Gastrocnemius medialis (tissue), 4 donors: ENCODE measurements at regions not wholly inside any gene's neighbourhood (a gene's known extent, or its start where the extent isn't known, plus 50 kb on each side); places are given as distances from the start of the nearest gene placed in this dataset.

ENCODE experiments used
- ATAC-seq, 2 donors: fragments of 150-250 bp; one replicate each; pipeline ENCODE4 v1.9.1; 2016
- DNase-seq, 2 donors: peaks; one replicate each; pipeline ENCODE4 v3.0.0-alpha.2; 2019
- H3K27ac ChIP-seq, 4 donors: fragments of 200-600 bp; sonication (generic); 1 replicate in 1 of 4; 2 replicates in 3 of 4; pipeline ENCODE4 v1.5.1; 2016 to 2018; ENCODE audit warnings: mild to moderate bottlenecking in 2 of 4, moderate library complexity in 1 of 4
- H3K27me3 ChIP-seq, 3 donors: fragments of 200-600 bp; sonication (generic) in 2 of 3; 1 replicate in 1 of 3; 2 replicates in 2 of 3; pipeline versions ENCODE4 v1.5.1 to v1.6.0; 2016 to 2019; ENCODE audit warnings: mild to moderate bottlenecking in 1 of 3, moderate library complexity in 1 of 3
- H3K36me3 ChIP-seq, 2 donors: fragments of 200-600 bp; sonication (generic) in 1 of 2; one replicate each; pipeline ENCODE4 v1.5.1; 2017 to 2018
- H3K4me1 ChIP-seq, 2 donors: fragments of 200-600 bp; sonication (generic) in 1 of 2; one replicate each; pipeline ENCODE4 v1.5.1; 2016 to 2017; ENCODE audit warnings: mild to moderate bottlenecking in 2 of 2
- H3K4me3 ChIP-seq, 4 donors: fragments of 200-600 bp; sonication (generic) in 3 of 4; 1 replicate in 1 of 4; 2 replicates in 3 of 4; pipeline ENCODE4 v1.5.1; 2016 to 2019; ENCODE audit warnings: mild to moderate bottlenecking in 2 of 4
- H3K9me3 ChIP-seq, 3 donors: fragments of 200-600 bp; sonication (generic) in 2 of 3; 1 replicate in 1 of 3; 2 replicates in 2 of 3; pipeline ENCODE4 v1.5.1; 2016 to 2019
- POLR2A ChIP-seq, 2 donors: fragments of 450-650 bp; IDR thresholded peaks; one replicate each; pipeline ENCODE4 v1.6.1; 2017; ENCODE audit warnings: antibody characterized with exemption in 2 of 2, mild to moderate bottlenecking in 2 of 2, moderate library complexity in 2 of 2
- in situ Hi-C, 4 donors: fragments of 200-750 bp; cut with MboI; loops; one replicate each; pipeline versions ENCODE4 v1.15.0 to v1.8.0; 2017; ENCODE audit warnings: low sequenced_read_pairs in 4 of 4
- intact Hi-C: fragments of 100-400 bp; cut with DNase I; formaldehyde crosslinking; loops from one replicate; pipeline ENCODE4 v1.15.1; 2023; ENCODE audit warnings: low total_unique reads
- TF ChIP-seq, protein P1 (sequence below), 5 experiments: fragments of 450-650 bp in 3 of 5; fragments of 200-600 bp in 2 of 5; sonication (generic) in 2 of 5; IDR thresholded peaks in 4 of 5; conservative IDR thresholded peaks in 1 of 5; 1 replicate in 4 of 5; 2 replicates in 1 of 5; pipeline ENCODE4 v1.5.1; 2016 to 2019; ENCODE audit warnings: antibody characterized with exemption in 5 of 5, mild to moderate bottlenecking in 3 of 5, moderate library complexity in 3 of 5

DNA sequence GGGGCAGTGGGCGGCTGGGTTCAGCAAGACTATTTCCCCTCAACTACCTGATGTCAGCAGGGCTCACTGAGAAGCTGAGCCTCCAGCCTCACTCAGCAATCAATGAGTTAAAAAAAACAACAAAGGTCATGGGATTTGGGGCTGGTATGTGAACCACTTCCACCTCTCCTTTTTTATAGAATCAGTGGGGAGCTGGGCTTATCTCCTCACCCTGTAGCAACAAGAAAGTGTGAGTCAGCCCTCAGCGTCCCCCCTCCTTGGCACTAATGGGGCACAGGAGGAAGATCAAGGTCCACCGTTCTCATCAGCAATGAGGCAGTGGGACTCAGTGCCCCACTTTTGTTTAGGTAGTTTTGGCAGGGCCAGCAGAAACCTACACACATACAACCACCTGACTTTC lies 823.5 kb upstream of the POM121L12 start:
- ATAC-seq (no peak), DNase-seq (no peak)
- Histone ChIP-seq H3K36me3 (no peaks in the 10 kb centered on the region), H3K4me3 (no peak overlapping the region), H3K9me3 (no peaks in the 10 kb centered on the region), H3K27me3 (no peaks in the 10 kb centered on the region), H3K4me1 (no peaks in the 10 kb centered on the region), H3K27ac (no peak overlapping the region)
- no peak for TF ChIP-seq POLR2A (IDR thresholded peaks at IDR 0.05)
- TF ChIP-seq, protein P1, sequence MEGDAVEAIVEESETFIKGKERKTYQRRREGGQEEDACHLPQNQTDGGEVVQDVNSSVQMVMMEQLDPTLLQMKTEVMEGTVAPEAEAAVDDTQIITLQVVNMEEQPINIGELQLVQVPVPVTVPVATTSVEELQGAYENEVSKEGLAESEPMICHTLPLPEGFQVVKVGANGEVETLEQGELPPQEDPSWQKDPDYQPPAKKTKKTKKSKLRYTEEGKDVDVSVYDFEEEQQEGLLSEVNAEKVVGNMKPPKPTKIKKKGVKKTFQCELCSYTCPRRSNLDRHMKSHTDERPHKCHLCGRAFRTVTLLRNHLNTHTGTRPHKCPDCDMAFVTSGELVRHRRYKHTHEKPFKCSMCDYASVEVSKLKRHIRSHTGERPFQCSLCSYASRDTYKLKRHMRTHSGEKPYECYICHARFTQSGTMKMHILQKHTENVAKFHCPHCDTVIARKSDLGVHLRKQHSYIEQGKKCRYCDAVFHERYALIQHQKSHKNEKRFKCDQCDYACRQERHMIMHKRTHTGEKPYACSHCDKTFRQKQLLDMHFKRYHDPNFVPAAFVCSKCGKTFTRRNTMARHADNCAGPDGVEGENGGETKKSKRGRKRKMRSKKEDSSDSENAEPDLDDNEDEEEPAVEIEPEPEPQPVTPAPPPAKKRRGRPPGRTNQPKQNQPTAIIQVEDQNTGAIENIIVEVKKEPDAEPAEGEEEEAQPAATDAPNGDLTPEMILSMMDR (IDR thresholded peaks at IDR 0.05 in 4 of 5, conservative IDR thresholded peaks at IDR 0.05 in 1 of 5): no peak
- intact Hi-C loops: no loop called here
- in situ Hi-C loops: no loop called here

DNA sequence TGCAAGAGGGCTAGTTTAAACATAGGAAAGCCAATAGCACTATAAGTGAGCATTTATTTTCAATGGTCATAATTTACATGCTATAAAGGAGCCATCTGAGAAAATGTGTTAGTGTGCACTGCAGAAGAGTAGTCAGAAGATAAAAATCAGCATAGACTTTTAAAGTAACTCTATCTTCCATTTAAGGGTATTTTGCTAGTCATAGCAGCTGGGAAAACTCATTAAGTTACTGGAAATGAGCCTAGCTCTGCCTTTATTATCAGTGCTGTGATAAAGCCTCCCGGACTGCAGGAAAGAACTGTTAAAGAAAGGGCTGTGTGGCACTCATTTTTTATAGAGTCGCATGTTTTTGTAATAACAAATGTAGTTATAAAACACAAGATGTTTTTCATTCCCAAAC lies 825.8 kb upstream of the POM121L12 start:
- in situ Hi-C loops: no loop called here

DNA sequence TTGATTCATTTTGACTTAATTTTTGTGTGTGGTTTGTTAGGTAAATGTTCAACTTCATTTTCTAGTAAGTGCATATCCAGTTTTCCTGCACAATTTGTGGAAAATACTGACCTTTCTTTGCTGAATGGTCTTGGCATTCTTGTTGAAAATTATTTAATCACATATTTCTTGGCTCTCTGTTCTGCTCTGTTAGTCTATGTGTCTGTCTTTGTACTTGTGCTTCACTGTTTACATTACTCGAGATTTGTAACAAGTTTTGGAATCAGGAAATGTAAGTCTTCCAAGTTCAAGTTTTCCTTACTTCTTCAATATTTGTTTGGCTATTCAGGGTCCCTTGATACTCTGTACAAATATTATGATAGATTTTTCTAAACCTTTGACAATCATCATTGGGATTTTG lies 838.2 kb upstream of the POM121L12 start:
- TF ChIP-seq, protein P1 (IDR thresholded peaks at IDR 0.05 in 4 of 5, conservative IDR thresholded peaks at IDR 0.05 in 1 of 5): no peak
- no peak for TF ChIP-seq POLR2A (IDR thresholded peaks at IDR 0.05)
- intact Hi-C loops (no loop called here), in situ Hi-C loops (no loop called here)
- H3K4me3 ChIP-seq: no peak overlapping the region
- H3K27ac ChIP-seq: no peak overlapping the region
- no peaks in the 10 kb centered on the region for H3K9me3 ChIP-seq
- DNase-seq (no peak), ATAC-seq (no peak)
- no peaks in the 10 kb centered on the region for H3K4me1 ChIP-seq
- no peaks in the 10 kb centered on the region for H3K27me3 ChIP-seq
- H3K36me3 ChIP-seq: no peaks in the 10 kb centered on the region

More for the DNA sequence above, 825.8 kb upstream of the POM121L12 start:
- DNase-seq: no peak
- no peak overlapping the region for H3K4me3 ChIP-seq
- no peaks in the 10 kb centered on the region for H3K27me3 ChIP-seq
- H3K36me3 ChIP-seq: no peaks in the 10 kb centered on the region
- intact Hi-C loops: no loop called here
- no peak for ATAC-seq
- no peaks in the 10 kb centered on the region for H3K4me1 ChIP-seq
- H3K9me3 ChIP-seq: no peaks in the 10 kb centered on the region
- H3K27ac ChIP-seq: no peak overlapping the region
- no peak for TF ChIP-seq POLR2A (IDR thresholded peaks at IDR 0.05)
- TF ChIP-seq, protein P1 (IDR thresholded peaks at IDR 0.05 in 4 of 5, conservative IDR thresholded peaks at IDR 0.05 in 1 of 5): no peak

DNA sequence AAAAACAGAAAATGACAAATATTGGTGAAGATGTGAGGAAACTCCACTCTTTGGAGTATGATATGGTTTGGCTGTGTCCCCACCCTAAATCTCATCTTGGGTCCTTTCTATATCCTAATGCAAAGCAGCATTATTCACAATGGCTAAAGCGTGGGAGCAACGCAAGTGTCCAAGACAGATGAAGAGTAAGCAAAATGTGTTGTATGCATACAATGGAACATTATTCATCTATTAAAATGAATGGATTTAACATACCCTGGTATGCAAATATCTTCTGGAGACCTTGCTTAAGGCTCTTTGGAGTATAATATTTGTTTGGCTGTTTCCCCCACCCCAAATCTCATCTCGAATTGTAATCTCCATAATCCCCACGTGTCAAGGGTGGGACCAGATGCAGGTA lies 839.8 kb upstream of the POM121L12 start:
- Histone ChIP-seq H3K36me3 (no peaks in the 10 kb centered on the region), H3K4me3 (no peak overlapping the region), H3K4me1 (no peaks in the 10 kb centered on the region), H3K27ac (no peak overlapping the region), H3K27me3 (no peaks in the 10 kb centered on the region), H3K9me3 (no peaks in the 10 kb centered on the region)
- ATAC-seq: no peak
- intact Hi-C loops (no loop called here), in situ Hi-C loops (no loop called here)
- TF ChIP-seq, protein P1 (IDR thresholded peaks at IDR 0.05 in 4 of 5, conservative IDR thresholded peaks at IDR 0.05 in 1 of 5): no peak
- TF ChIP-seq POLR2A (IDR thresholded peaks at IDR 0.05): no peak
- DNase-seq: no peak

DNA sequence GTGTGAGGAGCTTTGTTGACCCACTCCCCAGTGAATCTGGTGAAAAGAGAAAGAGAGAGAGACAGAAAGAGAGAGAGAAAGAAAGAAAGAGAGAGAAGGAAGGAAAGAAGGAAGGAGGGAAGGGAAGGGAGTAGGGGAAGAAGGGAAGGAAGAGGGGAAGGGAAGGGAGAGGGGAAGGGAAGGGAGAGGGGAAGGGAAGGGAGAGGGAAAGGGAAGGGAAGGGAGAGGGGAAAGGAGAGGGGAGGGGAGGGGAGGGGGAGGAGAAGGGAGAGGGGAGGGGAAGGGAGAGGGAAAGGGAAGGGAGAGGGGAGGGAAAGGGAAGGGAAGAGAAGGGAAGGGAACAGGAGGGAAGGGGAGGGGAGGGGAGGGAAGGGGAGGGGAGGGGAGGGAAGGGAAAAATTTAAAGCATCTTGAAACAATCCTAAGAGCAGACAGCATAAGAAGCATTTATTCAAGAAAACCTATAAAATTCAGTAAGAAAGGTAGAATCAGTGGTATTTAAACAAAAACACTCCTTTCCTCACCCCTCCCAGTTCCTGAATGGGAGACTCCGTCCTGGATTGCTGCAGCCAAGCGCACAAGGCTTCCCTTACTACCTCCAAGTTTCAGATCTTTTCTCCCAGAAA lies 846.2 kb upstream of the POM121L12 start:
- no peak for TF ChIP-seq POLR2A (IDR thresholded peaks at IDR 0.05)
- TF ChIP-seq, protein P1 (IDR thresholded peaks at IDR 0.05 in 4 of 5, conservative IDR thresholded peaks at IDR 0.05 in 1 of 5): no peak
- no peak for DNase-seq
- intact Hi-C loops (no loop called here), in situ Hi-C loops (no loop called here)
- Histone ChIP-seq H3K4me1 (no peaks in the 10 kb centered on the region), H3K9me3 (no peaks in the 10 kb centered on the region), H3K27me3 (no peaks in the 10 kb centered on the region), H3K4me3 (no peak overlapping the region), H3K27ac (no peak overlapping the region), H3K36me3 (no peaks in the 10 kb centered on the region)
- ATAC-seq: no peak
